ENCODE measurements at regions not wholly inside any gene's neighbourhood (a gene's known extent, or its start where the extent isn't known, plus 50 kb on each side); places are given as distances from the start of the nearest gene placed in this dataset.

- no peak for DNase-seq (ENCODE audit: low read depth in 2 of 2)
Observed at GRCh38 chr5:160903076-160903475, 51.1 kb upstream of the ATP10B start.

All from fibroblast of skin of left quadriceps (primary cell).